ENCODE measurements at regions not wholly inside any gene's neighbourhood (a gene's known extent, or its start where the extent isn't known, plus 50 kb on each side); places are given as distances from the start of the nearest gene placed in this dataset.

DNA sequence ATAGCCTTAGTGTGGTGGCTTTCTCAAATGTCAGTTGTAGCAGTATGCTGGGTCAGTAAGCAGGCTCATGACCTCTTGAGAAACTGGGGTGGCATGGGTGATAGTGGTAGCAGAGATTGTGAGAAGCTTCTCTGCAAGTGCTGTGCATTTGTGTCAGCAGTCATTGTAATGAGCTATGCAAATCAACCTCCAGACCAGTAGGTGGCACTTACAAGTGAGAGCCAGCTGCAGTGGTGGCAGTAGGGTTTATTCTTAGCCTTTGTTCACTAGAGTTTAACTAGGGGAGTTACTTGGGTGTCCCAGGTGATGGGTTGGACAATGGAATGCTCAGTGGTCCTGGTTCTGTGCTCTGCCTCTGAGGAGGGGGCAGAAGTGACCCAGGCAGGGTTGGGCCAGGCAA lies 818.7 kb downstream of the PCDH7 start:
- TF ChIP-seq, protein P1, sequence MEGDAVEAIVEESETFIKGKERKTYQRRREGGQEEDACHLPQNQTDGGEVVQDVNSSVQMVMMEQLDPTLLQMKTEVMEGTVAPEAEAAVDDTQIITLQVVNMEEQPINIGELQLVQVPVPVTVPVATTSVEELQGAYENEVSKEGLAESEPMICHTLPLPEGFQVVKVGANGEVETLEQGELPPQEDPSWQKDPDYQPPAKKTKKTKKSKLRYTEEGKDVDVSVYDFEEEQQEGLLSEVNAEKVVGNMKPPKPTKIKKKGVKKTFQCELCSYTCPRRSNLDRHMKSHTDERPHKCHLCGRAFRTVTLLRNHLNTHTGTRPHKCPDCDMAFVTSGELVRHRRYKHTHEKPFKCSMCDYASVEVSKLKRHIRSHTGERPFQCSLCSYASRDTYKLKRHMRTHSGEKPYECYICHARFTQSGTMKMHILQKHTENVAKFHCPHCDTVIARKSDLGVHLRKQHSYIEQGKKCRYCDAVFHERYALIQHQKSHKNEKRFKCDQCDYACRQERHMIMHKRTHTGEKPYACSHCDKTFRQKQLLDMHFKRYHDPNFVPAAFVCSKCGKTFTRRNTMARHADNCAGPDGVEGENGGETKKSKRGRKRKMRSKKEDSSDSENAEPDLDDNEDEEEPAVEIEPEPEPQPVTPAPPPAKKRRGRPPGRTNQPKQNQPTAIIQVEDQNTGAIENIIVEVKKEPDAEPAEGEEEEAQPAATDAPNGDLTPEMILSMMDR (IDR thresholded peaks at IDR 0.05): no peak
- peaks cover 6% of the 10 kb centered on the region for H3K36me3 Mint-ChIP-seq (ENCODE audit: low read depth)
- peaks cover 30% of the 10 kb centered on the region for H3K9me3 Mint-ChIP-seq
- H3K4me1 Mint-ChIP-seq (ENCODE audit: low read depth): no peaks in the 10 kb centered on the region
- H3K4me3 Mint-ChIP-seq: no peak overlapping the region
- H3K27ac Mint-ChIP-seq: no peak overlapping the region
- DNase-seq: no peak
- no peaks in the 10 kb centered on the region; the same call in 1 of the 2 replicates for H3K27me3 Mint-ChIP-seq (ENCODE audit: insufficient read depth)

DNA sequence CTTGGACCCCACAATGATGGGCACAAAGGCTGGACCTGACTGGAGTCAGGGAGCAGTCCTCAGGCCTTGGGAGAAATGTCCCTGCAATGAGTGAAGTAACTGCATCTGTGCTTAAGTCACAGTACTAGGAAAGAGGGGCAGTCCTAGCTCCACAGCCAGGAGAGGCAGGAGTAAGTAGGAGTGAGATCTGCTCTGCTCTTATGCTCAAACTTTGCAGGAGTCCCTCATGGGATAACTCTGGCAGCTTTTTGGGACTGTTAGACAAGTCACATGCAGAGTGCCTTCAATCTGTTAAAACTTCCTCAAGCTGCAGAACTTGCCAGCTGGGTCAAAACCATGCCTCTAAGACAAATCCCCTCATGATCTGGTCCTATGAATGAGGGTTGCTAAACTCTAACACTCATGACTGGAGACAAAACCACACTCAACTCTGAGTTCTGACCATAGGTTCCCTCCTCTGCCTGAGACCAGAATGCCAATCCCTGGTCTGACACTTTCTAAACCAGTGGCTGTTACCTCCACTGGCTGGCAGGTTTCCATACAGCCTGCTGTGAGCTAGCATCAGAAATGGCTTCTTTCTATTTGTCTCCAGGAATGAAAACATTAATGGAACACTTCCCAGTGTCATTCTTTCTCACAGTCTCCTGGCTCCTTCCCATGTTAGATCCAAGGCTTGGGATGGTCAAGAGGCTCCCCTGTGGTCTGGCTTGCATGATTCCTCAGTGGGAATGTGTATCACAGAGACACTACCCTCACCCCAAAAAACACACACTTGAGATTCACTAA lies 819.3 kb downstream of the PCDH7 start:
- no peaks in the 10 kb centered on the region for H3K4me1 Mint-ChIP-seq (ENCODE audit: low read depth)
- no peak overlapping the region for H3K27ac Mint-ChIP-seq
- peaks cover 25% of the 10 kb centered on the region for H3K9me3 Mint-ChIP-seq
- no peaks in the 10 kb centered on the region; the same call in 1 of the 2 replicates for H3K27me3 Mint-ChIP-seq (ENCODE audit: insufficient read depth)
- TF ChIP-seq, protein P1 (IDR thresholded peaks at IDR 0.05): no peak
- DNase-seq: no peak
- peaks cover 6% of the 10 kb centered on the region for H3K36me3 Mint-ChIP-seq (ENCODE audit: low read depth)
- H3K4me3 Mint-ChIP-seq: no peak overlapping the region

DNA sequence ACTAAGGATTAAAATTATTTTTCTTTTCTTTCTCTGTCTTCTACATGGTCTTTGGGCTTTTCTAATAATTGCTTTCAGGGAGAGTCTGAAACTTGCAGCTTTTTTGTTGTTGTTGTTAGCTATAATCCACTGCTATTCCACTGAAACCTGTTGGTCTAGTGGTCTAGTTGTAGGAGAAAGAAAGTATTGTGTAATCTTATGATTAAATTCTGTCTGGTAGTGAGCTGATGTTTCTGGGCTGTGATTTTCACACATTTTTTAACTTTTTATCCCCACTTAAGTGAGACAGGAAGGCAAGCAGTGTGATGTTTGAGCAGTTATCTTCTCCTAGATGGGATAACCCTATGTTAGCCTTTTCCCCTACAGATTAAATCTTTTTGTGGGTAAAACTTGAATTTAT lies 825.2 kb downstream of the PCDH7 start:
- Mint-ChIP-seq H3K36me3 (ENCODE audit: low read depth) (no peaks in the 10 kb centered on the region), H3K27me3 (ENCODE audit: insufficient read depth) (no peaks in the 10 kb centered on the region; the same call in 1 of the 2 replicates), H3K4me1 (ENCODE audit: low read depth) (no peaks in the 10 kb centered on the region), H3K4me3 (no peak overlapping the region), H3K27ac (no peak overlapping the region), H3K9me3 (peaks cover 15% of the 10 kb centered on the region)
- no peak for DNase-seq
- TF ChIP-seq, protein P1 (IDR thresholded peaks at IDR 0.05): no peak

- H3K4me1 Mint-ChIP-seq (ENCODE audit: low read depth): no peaks in the 10 kb centered on the region
- H3K27me3 Mint-ChIP-seq (ENCODE audit: insufficient read depth): no peaks in the 10 kb centered on the region
- H3K27ac Mint-ChIP-seq: no peak overlapping the region
- no peak for DNase-seq
- TF ChIP-seq, protein P1 (IDR thresholded peaks at IDR 0.05): no peak
- H3K36me3 Mint-ChIP-seq (ENCODE audit: low read depth): no peaks in the 10 kb centered on the region
- H3K4me3 Mint-ChIP-seq: no peak overlapping the region
- H3K9me3 Mint-ChIP-seq: peaks cover 15% of the 10 kb centered on the region
These were observed 825.6 kb downstream of the PCDH7 start for GRCh38 chr4:31545755-31546154.

DNA sequence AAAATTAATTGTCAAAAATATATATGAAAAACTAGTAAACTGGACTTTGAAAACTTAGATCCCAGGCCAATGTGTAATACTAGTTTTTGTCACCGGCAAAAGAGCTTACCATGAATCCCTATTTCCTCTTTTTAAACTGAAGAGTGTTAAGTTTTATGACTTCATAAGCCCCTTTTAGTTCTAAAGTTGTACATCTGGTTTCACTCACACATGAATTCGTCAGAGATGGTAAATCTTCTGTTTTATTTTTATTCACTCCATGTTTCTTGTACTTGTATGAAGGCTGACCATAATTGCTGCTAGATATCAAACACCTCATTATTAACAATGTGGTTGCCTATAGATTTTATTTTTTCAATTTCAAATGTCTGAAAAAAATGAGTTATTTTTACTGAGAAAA lies 827.9 kb downstream of the PCDH7 start:
- H3K36me3 Mint-ChIP-seq (ENCODE audit: low read depth): no peaks in the 10 kb centered on the region
- no peak overlapping the region for H3K4me3 Mint-ChIP-seq
- TF ChIP-seq, protein P1 (IDR thresholded peaks at IDR 0.05): no peak
- no peaks in the 10 kb centered on the region for H3K4me1 Mint-ChIP-seq (ENCODE audit: low read depth)
- H3K9me3 Mint-ChIP-seq: peaks cover 20% of the 10 kb centered on the region
- H3K27ac Mint-ChIP-seq: no peak overlapping the region
- no peaks in the 10 kb centered on the region for H3K27me3 Mint-ChIP-seq (ENCODE audit: insufficient read depth)
- no peak for DNase-seq

All from HFFc6 (cell line).